NT2/D1 (cell line): ENCODE measurements at regions not wholly inside any gene's neighbourhood (a gene's known extent, or its start where the extent isn't known, plus 50 kb on each side); places are given as distances from the start of the nearest gene placed in this dataset.

ENCODE experiments used
- DNase-seq: peaks from one replicate; pipeline ENCODE4 v3.0.0-alpha.2; 2011; ENCODE audit warnings: low read depth, low spot score
- H3K27me3 ChIP-seq: 2 replicates; pipeline ENCODE4 v1.6.0; 2011; ENCODE audit warnings: mild to moderate bottlenecking; ENCODE audit not compliant: insufficient read length, insufficient read depth
- H3K36me3 ChIP-seq: 2 replicates; pipeline ENCODE4 v1.6.1; 2011; ENCODE audit warnings: mild to moderate bottlenecking, low read length, mixed read lengths; ENCODE audit not compliant: insufficient read depth, insufficient read length
- H3K4me1 ChIP-seq: 2 replicates; pipeline ENCODE4 v1.5.1; 2011; ENCODE audit not compliant: insufficient read depth, insufficient read length
- H3K4me3 ChIP-seq: 2 replicates; pipeline ENCODE4 v1.5.1; 2011; ENCODE audit warnings: low read depth; ENCODE audit not compliant: insufficient read length
- H3K9ac ChIP-seq: 2 replicates; pipeline ENCODE4 v1.6.0; 2011; ENCODE audit warnings: low read depth; ENCODE audit not compliant: insufficient read length
- H3K9me3 ChIP-seq: 2 replicates; pipeline ENCODE4 v1.5.1; 2011; ENCODE audit warnings: mild to moderate bottlenecking, low read length; ENCODE audit not compliant: insufficient read depth
- SUZ12 ChIP-seq: IDR thresholded peaks from 2 replicates; pipeline ENCODE4 v1.6.1; 2011; ENCODE audit not compliant: insufficient read length, insufficient read depth; ENCODE audit errors: extremely low read depth
- YY1 ChIP-seq: IDR thresholded peaks from 2 replicates; pipeline ENCODE4 v1.6.1; 2011; ENCODE audit not compliant: insufficient read length, insufficient read depth
- ZNF274 ChIP-seq: IDR thresholded peaks from 2 replicates; pipeline ENCODE4 v1.6.1; 2011; ENCODE audit warnings: mild to moderate bottlenecking, low read depth, low read length

DNA sequence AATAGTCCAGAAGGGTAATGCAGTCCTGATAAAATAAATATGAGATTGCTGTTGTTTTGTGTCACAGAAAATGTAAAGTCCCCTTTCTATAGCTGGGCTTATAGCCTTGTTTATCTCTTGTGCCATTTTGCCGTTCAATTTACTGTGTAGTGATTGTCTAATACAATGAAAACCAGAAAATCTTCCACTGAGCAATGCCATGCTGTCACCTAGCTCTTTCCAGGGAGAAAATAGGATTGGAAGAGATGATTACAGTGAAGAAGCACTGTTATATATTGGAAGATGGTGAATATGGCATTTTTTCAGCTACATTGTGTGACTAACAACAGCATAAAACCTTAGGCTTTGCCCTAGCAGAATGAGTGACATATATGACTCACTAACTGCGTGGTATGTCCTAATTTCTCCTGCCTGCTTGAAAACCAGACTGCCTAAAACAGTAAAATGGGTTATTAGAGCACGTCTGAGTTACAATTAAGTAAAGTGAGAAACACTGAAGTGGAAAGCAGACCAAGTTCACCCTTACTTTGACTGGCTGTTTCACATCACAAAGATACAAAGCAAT, 332.4 kb upstream of the ZP4 start:
- no peaks in the 10 kb centered on the region for H3K36me3 ChIP-seq
- no peaks in the 10 kb centered on the region for H3K4me1 ChIP-seq
- TF ChIP-seq ZNF274 (no peak), YY1 (no peak), SUZ12 (no peak)
- H3K27me3 ChIP-seq = no peaks in the 10 kb centered on the region
- H3K4me3 ChIP-seq = no peak overlapping the region
- DNase-seq = no peak
- H3K9me3 ChIP-seq = no peaks in the 10 kb centered on the region
- no peak overlapping the region for H3K9ac ChIP-seq

- no peak for TF ChIP-seq ZNF274
- TF ChIP-seq YY1 = no peak
- no peak for TF ChIP-seq SUZ12
Observed at GRCh38 chr1:238221738-238222137, 331.0 kb upstream of the ZP4 start.

GRCh38 chr1:238214449-238214848, 323.7 kb upstream of the ZP4 start:
- H3K9me3 ChIP-seq = peaks cover 6% of the 10 kb centered on the region; the same call in 1 of the 2 replicates
- no peaks in the 10 kb centered on the region for H3K27me3 ChIP-seq
- no peak overlapping the region for H3K9ac ChIP-seq
- no peaks in the 10 kb centered on the region for H3K4me1 ChIP-seq
- H3K4me3 ChIP-seq = no peak overlapping the region
- no peak for DNase-seq
- TF ChIP-seq ZNF274 (no peak), YY1 (no peak), SUZ12 (no peak)
- H3K36me3 ChIP-seq = no peaks in the 10 kb centered on the region

More at GRCh38 chr1:238221738-238222137, 331.0 kb upstream of the ZP4 start:
- no peaks in the 10 kb centered on the region for H3K27me3 ChIP-seq
- H3K36me3 ChIP-seq = no peaks in the 10 kb centered on the region
- no peak for DNase-seq
- H3K9ac ChIP-seq = no peak overlapping the region
- H3K9me3 ChIP-seq = no peaks in the 10 kb centered on the region
- no peaks in the 10 kb centered on the region for H3K4me1 ChIP-seq
- H3K4me3 ChIP-seq = no peak overlapping the region

- DNase-seq = no peak
Observed at GRCh38 chr1:238205045-238205662, 314.4 kb upstream of the ZP4 start.

GRCh38 chr1:238201992-238202391, 311.3 kb upstream of the ZP4 start:
- H3K9me3 ChIP-seq = no peaks in the 10 kb centered on the region
- TF ChIP-seq SUZ12 = no peak
- TF ChIP-seq ZNF274 = no peak
- TF ChIP-seq YY1 = no peak
- no peak for DNase-seq
- no peak overlapping the region for H3K4me3 ChIP-seq
- no peaks in the 10 kb centered on the region for H3K36me3 ChIP-seq
- H3K4me1 ChIP-seq = no peaks in the 10 kb centered on the region
- no peaks in the 10 kb centered on the region for H3K27me3 ChIP-seq
- no peak overlapping the region for H3K9ac ChIP-seq

More at GRCh38 chr1:238205045-238205662, 314.4 kb upstream of the ZP4 start:
- H3K36me3 ChIP-seq = no peaks in the 10 kb centered on the region
- no peak overlapping the region for H3K4me3 ChIP-seq
- TF ChIP-seq YY1 (no peak), SUZ12 (no peak), ZNF274 (no peak)
- no peaks in the 10 kb centered on the region for H3K27me3 ChIP-seq
- H3K4me1 ChIP-seq = no peaks in the 10 kb centered on the region
- H3K9ac ChIP-seq = no peak overlapping the region
- no peaks in the 10 kb centered on the region for H3K9me3 ChIP-seq

GRCh38 chr1:238199325-238199724, 308.6 kb upstream of the ZP4 start:
- H3K9ac ChIP-seq = no peak overlapping the region
- no peaks in the 10 kb centered on the region for H3K9me3 ChIP-seq

GRCh38 chr1:238196516-238196915, 305.8 kb upstream of the ZP4 start:
- no peak for DNase-seq
- H3K4me3 ChIP-seq = no peak overlapping the region

More at GRCh38 chr1:238199325-238199724, 308.6 kb upstream of the ZP4 start:
- no peaks in the 10 kb centered on the region for H3K27me3 ChIP-seq
- no peak for DNase-seq
- no peaks in the 10 kb centered on the region for H3K4me1 ChIP-seq
- no peak overlapping the region for H3K4me3 ChIP-seq
- no peaks in the 10 kb centered on the region for H3K36me3 ChIP-seq
- TF ChIP-seq ZNF274 = no peak
- TF ChIP-seq SUZ12 = no peak
- no peak for TF ChIP-seq YY1

More at GRCh38 chr1:238196516-238196915, 305.8 kb upstream of the ZP4 start:
- Histone ChIP-seq H3K9me3 (no peaks in the 10 kb centered on the region), H3K4me1 (no peaks in the 10 kb centered on the region), H3K36me3 (no peaks in the 10 kb centered on the region), H3K27me3 (no peaks in the 10 kb centered on the region), H3K9ac (no peak overlapping the region)
- TF ChIP-seq ZNF274 (no peak), YY1 (no peak), SUZ12 (no peak)
